DND-41 (cell line): ENCODE measurements at regions not wholly inside any gene's neighbourhood (a gene's known extent, or its start where the extent isn't known, plus 50 kb on each side); places are given as distances from the start of the nearest gene placed in this dataset.

Experiments used
- ATAC-seq: fragments of 200-7000 bp; cut with Tn5 transposase; 3 replicates; pipeline ENCODE4 v1.9.1; 2021; ENCODE audit warnings: low read depth; ENCODE audit not compliant: insufficient read depth
- DNase-seq: peaks from one replicate; pipeline ENCODE4 v3.0.0-alpha.2; 2020
- H2AFZ ChIP-seq: 2 replicates; pipeline ENCODE4 v1.6.0; 2012; ENCODE audit warnings: low read depth, low read length
- H3K27ac ChIP-seq: 2 replicates; pipeline ENCODE4 v1.5.1; 2012; ENCODE audit warnings: low read length, inconsistent platforms
- H3K27me3 ChIP-seq: fragments of 200-600 bp; sonication (generic); 2 replicates; pipeline ENCODE4 v1.6.0; 2012; ENCODE audit warnings: low read length, mild to moderate bottlenecking, inconsistent platforms; ENCODE audit not compliant: insufficient read depth, poor library complexity
- H3K36me3 ChIP-seq: 2 replicates; pipeline ENCODE4 v1.5.1; 2012; ENCODE audit warnings: low read length, inconsistent platforms; ENCODE audit not compliant: insufficient read depth
- H3K4me1 ChIP-seq: 2 replicates; pipeline ENCODE4 v1.5.1; 2012; ENCODE audit warnings: mild to moderate bottlenecking, low read length; ENCODE audit not compliant: insufficient read depth
- H3K4me2 ChIP-seq: 2 replicates; pipeline ENCODE4 v1.6.0; 2012; ENCODE audit warnings: mild to moderate bottlenecking, moderate library complexity, low read length, inconsistent platforms; ENCODE audit not compliant: insufficient read depth
- H3K4me3 ChIP-seq, 2 experiments: fragments of 200-600 bp in 1 of 2; shearing (Covaris generic) in 1 of 2; 2 replicates each; pipeline ENCODE4 v1.5.1; 2012 to 2016; ENCODE audit warnings: inconsistent platforms in 2 of 2, low read length in 2 of 2, mild to moderate bottlenecking in 2 of 2, low read depth in 1 of 2, moderate library complexity in 1 of 2
- H3K79me2 ChIP-seq: 2 replicates; pipeline ENCODE4 v1.6.0; 2012; ENCODE audit warnings: low read length, inconsistent platforms; ENCODE audit not compliant: insufficient read depth
- H3K9ac ChIP-seq: 2 replicates; pipeline ENCODE4 v1.6.0; 2012; ENCODE audit warnings: low read depth, mild to moderate bottlenecking, inconsistent platforms, low read length, moderate library complexity
- H3K9me3 ChIP-seq: 2 replicates; pipeline ENCODE4 v1.5.1; 2012; ENCODE audit warnings: low read length, moderate library complexity, mild to moderate bottlenecking, inconsistent platforms; ENCODE audit not compliant: insufficient read depth, severe bottlenecking
- H4K20me1 ChIP-seq: 2 replicates; pipeline ENCODE4 v1.6.0; 2012; ENCODE audit warnings: low read length; ENCODE audit not compliant: insufficient read depth
- EZH2 ChIP-seq: IDR thresholded peaks from 3 replicates; pipeline ENCODE4 v1.6.1; 2012; ENCODE audit warnings: borderline replicate concordance, low read depth, mild to moderate bottlenecking, moderate library complexity, low read length, inconsistent platforms; ENCODE audit not compliant: severe bottlenecking
- TF ChIP-seq, protein P1 (sequence below): IDR thresholded peaks from 2 replicates; pipeline ENCODE4 v1.5.1; 2012; ENCODE audit warnings: borderline replicate concordance, low read length, moderate library complexity, mild to moderate bottlenecking; ENCODE audit not compliant: poor library complexity, severe bottlenecking; ENCODE audit errors: extremely low read depth

DNA sequence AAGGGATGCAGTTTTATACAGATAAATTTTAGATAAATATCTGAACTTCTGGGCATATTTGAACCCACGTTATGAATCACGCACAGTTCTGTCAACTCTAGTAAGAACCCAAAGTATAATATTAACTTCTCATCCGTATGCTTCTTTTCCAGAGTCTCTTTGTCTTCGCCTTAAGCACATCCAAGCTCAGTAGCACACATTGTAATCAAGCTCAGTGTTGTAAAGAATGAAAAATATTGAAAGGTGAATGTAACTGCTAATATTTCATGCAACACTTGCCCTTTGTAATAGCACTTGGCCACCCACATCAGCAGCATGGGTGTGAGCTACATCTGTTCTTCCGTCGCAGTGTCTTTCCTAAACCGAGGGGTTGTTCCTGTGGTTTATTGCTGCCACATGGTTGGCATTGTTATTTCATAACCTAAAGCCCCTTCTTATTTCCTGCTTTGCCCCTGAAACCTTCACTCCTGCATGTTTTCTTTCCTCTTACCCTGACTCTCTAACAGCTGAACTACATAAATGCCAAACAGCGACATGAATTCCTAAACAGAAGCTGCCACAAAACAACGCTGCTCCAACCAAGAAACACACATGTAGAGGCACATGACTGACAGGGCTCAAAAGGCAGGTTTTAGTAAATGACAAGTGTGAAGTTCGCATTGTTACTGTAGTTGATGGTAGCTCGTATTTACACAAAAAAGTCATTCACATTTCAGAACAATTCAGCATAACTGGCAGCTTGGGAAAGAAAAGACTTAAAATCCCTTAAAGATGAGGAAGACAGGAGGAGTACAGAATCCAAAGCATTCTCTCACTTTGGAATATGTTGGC is 190.1 kb upstream of the MEF2C start:
- Histone ChIP-seq H2AFZ (no peak overlapping the region), H3K27ac (no peak overlapping the region), H3K27me3 (no peaks in the 10 kb centered on the region), H3K79me2 (no peaks in the 10 kb centered on the region), H3K4me3 (no peak overlapping the region), H4K20me1 (no peaks in the 10 kb centered on the region), H3K9ac (no peak overlapping the region), H3K4me2 (no peak overlapping the region), H3K36me3 (no peaks in the 10 kb centered on the region), H3K9me3 (no peaks in the 10 kb centered on the region), H3K4me1 (no peaks in the 10 kb centered on the region)
- ATAC-seq (no peak), DNase-seq (no peak)
- TF ChIP-seq EZH2: no peak
- TF ChIP-seq, protein P1, sequence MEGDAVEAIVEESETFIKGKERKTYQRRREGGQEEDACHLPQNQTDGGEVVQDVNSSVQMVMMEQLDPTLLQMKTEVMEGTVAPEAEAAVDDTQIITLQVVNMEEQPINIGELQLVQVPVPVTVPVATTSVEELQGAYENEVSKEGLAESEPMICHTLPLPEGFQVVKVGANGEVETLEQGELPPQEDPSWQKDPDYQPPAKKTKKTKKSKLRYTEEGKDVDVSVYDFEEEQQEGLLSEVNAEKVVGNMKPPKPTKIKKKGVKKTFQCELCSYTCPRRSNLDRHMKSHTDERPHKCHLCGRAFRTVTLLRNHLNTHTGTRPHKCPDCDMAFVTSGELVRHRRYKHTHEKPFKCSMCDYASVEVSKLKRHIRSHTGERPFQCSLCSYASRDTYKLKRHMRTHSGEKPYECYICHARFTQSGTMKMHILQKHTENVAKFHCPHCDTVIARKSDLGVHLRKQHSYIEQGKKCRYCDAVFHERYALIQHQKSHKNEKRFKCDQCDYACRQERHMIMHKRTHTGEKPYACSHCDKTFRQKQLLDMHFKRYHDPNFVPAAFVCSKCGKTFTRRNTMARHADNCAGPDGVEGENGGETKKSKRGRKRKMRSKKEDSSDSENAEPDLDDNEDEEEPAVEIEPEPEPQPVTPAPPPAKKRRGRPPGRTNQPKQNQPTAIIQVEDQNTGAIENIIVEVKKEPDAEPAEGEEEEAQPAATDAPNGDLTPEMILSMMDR: no peak

- Histone ChIP-seq H3K9me3 (no peaks in the 10 kb centered on the region), H3K27ac (no peak overlapping the region), H3K36me3 (no peaks in the 10 kb centered on the region), H4K20me1 (no peaks in the 10 kb centered on the region), H3K4me2 (no peak overlapping the region), H2AFZ (no peak overlapping the region), H3K4me1 (no peaks in the 10 kb centered on the region), H3K27me3 (no peaks in the 10 kb centered on the region), H3K4me3 (no peak overlapping the region), H3K9ac (no peak overlapping the region), H3K79me2 (no peaks in the 10 kb centered on the region)
- no peak for ATAC-seq
- DNase-seq: no peak
- no peak for TF ChIP-seq EZH2
- TF ChIP-seq, protein P1: no peak
Observed at GRCh38 chr5:89071941-89072331, 189.0 kb upstream of the MEF2C start.

DNA sequence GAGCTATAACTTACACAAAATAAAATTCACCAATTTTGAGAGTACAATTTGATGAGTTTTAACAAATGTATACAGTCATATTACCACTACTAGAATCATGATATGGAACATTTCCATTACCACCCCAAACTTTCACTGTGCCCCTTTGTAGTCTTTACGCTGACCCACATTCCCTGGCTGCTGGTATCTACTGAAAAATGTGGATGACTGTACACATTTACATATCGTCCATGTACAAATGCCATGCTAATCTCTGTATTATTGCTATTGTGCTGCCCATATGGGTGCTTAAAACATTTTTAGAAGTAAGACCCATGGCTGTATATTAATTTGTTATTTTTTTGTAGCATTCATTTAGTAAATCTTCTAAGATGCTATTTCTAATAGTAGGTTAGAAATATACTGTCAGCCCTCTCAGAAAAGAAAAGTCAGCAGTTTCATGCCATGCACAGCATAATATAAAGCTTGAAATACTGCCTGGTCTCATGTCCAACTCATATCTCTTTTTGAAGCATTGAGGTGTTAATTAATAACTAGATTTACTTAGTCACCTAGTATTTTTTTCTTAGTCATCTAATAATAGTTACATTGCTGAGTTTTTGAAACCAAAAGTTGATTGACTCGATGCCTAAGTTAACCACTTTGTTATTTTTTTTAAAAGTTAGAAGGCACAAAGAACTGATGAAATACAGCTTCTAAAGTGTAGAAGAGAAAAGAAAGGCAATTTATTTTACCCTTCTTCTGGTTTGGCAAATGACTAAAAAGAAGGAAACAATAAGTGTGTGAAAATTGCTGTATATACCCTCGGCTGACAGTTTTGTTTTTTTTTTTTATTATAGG is 188.3 kb upstream of the MEF2C start:
- Histone ChIP-seq H3K9me3 (no peaks in the 10 kb centered on the region), H3K9ac (no peak overlapping the region), H2AFZ (no peak overlapping the region)

More for the DNA sequence above, 188.3 kb upstream of the MEF2C start:
- Histone ChIP-seq H3K27ac (no peak overlapping the region), H3K36me3 (no peaks in the 10 kb centered on the region), H4K20me1 (no peaks in the 10 kb centered on the region), H3K27me3 (no peaks in the 10 kb centered on the region), H3K4me1 (no peaks in the 10 kb centered on the region), H3K79me2 (no peaks in the 10 kb centered on the region), H3K4me2 (no peak overlapping the region), H3K4me3 (no peak overlapping the region)
- no peak for ATAC-seq
- no peak for TF ChIP-seq EZH2
- TF ChIP-seq, protein P1: no peak
- no peak for DNase-seq
